Activated CD4-positive, alpha-beta T cell treated with anti-CD3 and anti-CD28 coated beads, Interleukin-2, amount 50 U/mL, for 16 hours (primary cell): ENCODE measurements at regions not wholly inside any gene's neighbourhood (a gene's known extent, or its start where the extent isn't known, plus 50 kb on each side); places are given as distances from the start of the nearest gene placed in this dataset.

Source experiments
- DNase-seq: peaks from one replicate; pipeline ENCODE4 v3.0.0-alpha.2; 2020

GRCh38 chr3:74673326-74673725 is 58.9 kb upstream of the CNTN3 start:
- no peak for DNase-seq

DNA sequence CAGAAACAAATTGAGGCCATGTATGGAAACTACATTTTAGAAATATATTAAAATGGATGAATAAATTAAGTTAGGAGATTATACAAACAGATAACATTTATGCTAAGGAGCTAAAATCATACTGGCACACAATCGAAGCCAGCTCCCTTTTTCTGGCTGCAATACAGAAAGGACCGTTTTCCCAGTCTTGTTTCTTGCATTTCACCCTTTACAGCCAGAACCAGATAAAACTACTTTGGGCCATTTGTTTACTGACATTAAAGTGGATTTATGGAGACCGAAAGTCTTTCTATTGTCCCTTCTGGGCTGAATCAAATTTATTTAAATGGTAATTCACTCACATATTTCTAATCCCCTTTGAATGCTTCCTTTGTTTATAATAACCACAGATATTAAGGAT is 50.1 kb upstream of the CNTN3 start:
- DNase-seq = no peak
